HK-2 (cell line): ENCODE measurements at regions not wholly inside any gene's neighbourhood (a gene's known extent, or its start where the extent isn't known, plus 50 kb on each side); places are given as distances from the start of the nearest gene placed in this dataset.

Experiments
- DNase-seq: peaks from one replicate; pipeline ENCODE4 v3.0.0-alpha.2; 2018; ENCODE audit not compliant: unreplicated experiment

DNA sequence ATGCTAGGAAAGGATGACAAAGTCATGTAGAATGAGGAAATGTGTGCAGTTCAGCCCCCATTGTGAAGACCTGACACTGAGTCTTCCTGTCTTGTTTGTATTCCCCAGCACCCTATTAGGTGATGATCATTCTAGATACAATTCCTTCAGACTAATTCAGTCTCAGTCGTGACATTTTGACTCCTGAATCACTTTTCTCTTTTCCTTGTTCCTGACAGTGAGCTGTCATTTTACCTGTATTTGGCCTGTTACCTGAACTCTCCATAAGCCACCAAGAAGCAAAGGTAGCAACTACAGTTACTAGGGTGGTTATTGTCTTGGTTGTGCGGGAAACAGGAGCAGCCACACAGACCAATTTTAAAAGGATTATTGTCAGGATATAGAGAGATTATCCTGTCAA lies 111.4 kb upstream of the TAC1 start:
- DNase-seq = no peak

DNA sequence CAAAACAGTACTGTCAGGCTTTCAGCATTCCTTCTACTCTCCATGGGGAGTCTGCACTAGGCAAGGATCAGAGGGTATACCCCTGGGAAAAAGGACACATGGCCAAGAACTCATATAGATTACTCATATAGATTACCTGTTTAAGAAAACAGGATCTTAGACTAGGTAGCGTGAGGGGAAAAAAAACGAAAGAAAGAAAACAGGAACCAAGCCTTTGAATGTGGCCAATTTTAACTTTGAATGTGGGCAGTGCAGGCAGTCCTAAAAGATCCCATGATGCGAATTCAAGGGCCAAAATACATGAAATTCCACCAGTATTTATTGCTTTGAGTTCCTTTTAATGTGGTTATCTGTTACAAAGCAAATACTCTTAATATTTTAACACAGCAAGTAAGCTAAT lies 108.6 kb upstream of the TAC1 start:
- DNase-seq = no peak

DNA sequence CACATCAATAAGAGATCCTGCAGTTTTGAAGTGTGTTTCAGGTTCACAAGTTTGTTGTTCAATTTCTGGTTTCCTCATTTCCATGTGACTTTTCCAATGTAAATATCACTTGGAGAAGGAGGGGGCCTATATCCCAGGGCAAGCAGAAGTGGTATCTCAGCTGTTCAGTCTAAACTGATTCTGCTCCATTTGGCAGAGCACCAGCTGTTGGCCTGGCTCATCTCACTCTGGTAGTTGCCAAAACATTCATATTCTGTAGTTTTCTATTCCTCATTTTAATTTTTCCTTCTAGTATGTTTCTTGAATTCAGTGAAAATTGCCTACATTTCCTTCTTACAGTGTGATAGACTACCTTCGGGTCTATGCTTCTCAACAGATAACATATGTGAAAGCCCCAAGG lies 101.8 kb upstream of the TAC1 start:
- no peak for DNase-seq

DNA sequence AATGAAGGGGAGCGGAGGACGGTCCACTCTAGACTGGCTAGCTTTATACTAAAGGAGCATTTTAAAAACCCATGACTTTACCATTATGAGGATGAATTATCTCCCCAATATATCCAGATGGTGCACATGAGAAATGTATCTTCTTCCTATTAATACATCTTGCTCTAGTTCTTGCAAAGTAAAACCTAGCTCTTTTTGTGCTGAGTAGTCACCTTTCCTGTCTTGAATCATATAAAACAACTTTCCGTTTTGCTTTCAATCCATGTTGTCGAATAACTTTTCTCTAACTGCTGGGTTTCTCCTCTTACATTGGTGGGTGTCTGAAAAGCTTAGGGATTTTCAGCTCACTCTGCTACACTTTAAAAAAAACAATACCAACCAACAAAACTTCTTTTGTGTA lies 96.3 kb upstream of the TAC1 start:
- no peak for DNase-seq

DNA sequence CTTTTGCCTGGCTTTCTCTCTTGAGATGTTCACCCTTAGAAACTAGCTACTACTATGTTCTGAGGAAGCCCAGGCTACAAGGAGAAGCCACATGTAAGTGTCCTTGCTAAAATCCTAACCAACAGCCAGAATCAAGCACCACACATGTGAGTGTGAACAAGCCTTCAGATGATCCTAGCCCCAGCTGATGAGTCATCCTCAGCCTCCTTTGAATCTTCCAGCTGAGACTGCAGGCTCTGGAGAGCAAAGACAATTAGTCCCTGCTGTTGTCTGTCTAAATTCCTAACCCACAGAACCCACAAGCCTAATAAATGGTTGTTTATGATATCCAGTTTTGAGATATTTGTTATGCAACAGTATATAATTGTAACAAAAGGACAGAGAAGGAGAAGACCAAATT lies 92.8 kb upstream of the TAC1 start:
- DNase-seq = peak; percentile 2

DNA sequence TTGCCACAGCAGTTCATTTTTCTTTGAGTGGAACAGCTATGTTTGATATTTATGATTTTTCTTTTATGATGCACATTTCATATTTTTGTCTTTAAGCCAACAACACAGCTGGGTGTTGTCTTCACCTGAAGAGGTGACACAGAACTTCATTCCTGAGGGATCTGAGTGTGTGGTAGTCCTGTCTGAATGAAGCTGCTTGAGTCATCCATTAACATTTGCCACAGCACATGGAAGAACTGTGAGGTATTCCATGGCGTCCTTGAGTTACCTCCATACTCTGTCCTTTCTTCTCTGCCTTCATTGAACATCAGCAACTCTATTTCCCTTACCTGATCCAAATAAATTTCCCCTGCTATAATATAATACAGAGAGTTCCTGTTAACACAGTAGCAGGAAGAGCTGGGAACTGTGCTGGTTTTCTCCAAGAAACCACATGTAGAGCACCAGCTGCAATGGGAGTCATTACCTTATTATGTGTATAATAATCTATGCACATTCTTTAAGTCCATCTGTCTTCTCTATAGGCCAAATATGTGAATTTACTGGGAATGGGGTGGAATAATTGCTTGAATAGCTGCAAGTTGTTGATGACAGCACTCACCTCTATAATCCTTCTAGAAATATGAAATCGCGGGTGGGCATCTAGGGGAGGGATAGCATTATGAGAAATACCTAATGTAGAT lies 72.4 kb upstream of the TAC1 start:
- DNase-seq = no peak

DNA sequence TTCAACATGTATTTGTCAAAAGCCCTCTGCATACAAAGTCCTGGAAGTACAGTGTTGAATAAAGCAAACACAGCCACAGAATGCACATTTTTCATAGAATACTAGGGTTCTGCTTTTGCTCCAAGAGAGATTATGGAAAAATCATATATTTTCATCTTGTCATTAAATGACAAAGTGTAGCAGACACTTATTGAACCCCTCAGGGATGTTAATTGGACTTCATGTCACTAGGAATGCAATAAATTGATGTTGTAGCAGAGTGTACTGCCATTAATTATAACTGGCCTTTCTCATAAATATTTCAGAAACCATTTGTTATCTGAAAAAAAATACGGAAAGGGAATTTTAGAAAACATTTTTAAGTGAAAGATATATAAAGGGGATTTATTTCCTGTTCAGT lies 64.5 kb upstream of the TAC1 start:
- DNase-seq = no peak

DNA sequence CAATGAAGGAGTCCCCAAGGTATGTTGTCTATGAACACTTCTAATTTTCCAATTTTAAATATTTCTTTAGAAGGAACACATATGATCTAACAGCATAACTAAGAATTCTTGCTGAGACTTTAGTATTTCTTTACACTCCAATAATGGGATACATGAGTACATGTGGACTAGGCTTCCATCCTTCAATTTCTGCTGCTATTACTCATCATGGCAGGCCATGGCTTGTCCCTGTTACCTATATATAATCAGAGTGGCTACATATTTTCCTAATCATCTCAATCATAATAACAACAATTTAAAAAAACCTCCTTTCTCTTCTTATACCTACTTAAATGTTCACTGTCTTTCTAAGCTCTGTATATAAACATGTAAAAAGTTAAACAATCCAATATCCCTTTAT lies 60.3 kb upstream of the TAC1 start:
- DNase-seq = no peak

DNA sequence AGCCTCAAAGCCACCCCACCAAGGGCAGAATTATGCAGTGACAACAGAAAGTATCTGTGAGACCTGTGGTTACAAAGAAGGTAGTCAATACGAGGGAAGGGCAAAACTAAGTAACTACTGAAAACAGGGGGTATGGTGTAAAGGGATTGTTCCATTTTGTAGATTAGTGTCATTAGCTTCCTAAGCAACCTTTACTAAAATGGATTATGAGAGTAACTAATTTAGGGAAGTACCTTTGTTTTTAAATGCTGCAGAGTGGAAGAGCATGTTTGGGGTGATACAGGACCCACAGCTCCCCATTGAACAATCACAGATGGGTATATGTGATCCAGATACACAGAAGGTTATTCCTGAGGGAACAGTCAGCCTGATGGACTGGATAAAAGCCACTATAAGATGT lies 51.3 kb upstream of the TAC1 start:
- DNase-seq = no peak
